AG04450 (cell line): ENCODE measurements at regions not wholly inside any gene's neighbourhood (a gene's known extent, or its start where the extent isn't known, plus 50 kb on each side); places are given as distances from the start of the nearest gene placed in this dataset.

Experiments
- CTCF ChIA-PET: fragments of 300-600, 350-600 bp; formaldehyde crosslinking; extraction: SDS; loops from one replicate; lab custom pipeline; 2022; ENCODE audit warnings: antibody characterized with exemption, inconsistent platforms; lab: Charles Lee
- POLR2A ChIA-PET: fragments of 350-600 bp; formaldehyde crosslinking; extraction: SDS; loops from one replicate; lab custom pipeline; 2021; ENCODE audit warnings: antibody characterized with exemption, inconsistent platforms; lab: Yijun Ruan, JAX
- DNase-seq: peaks from one replicate; pipeline ENCODE4 v3.0.0-alpha.2; 2011; ENCODE audit warnings: low read depth, low spot score
- H3K27ac ChIP-seq: one replicate; pipeline ENCODE4 v1.5.1; 2012; ENCODE audit warnings: low read depth, low read length, control low read depth
- H3K27me3 ChIP-seq: one replicate; pipeline ENCODE4 v1.6.0; 2012; ENCODE audit warnings: low read length; ENCODE audit not compliant: control insufficient read depth, insufficient read depth
- H3K4me3 ChIP-seq: 2 replicates; pipeline ENCODE4 v1.5.1; 2011; ENCODE audit warnings: mild to moderate bottlenecking, low read depth, low read length, control low read depth
- H3K9me3 ChIP-seq: 2 replicates; pipeline ENCODE4 v1.5.1; 2012; ENCODE audit warnings: low read length; ENCODE audit not compliant: control insufficient read depth, insufficient read depth
- CTCF ChIP-seq: IDR thresholded peaks from 2 replicates; pipeline ENCODE4 v1.5.1; 2011; ENCODE audit warnings: low read depth, low read length, control low read depth, inconsistent platforms

GRCh38 chr1:79196211-79196610 lies 189.7 kb upstream of the ADGRL4 start:
- no peak for DNase-seq
- no peaks in the 10 kb centered on the region for H3K27me3 ChIP-seq
- no peak overlapping the region for H3K27ac ChIP-seq
- no peaks in the 10 kb centered on the region for H3K9me3 ChIP-seq
- TF ChIP-seq CTCF: no peak
- CTCF ChIA-PET: interaction anchor here (4.6 kb wide), 1 partner anchor 356 kb away, joined by 47 read pairs; no protein-coding TSS in a partner anchor
- no peak overlapping the region for H3K4me3 ChIP-seq
- POLR2A ChIA-PET: no interaction called here

- ChIA-PET CTCF (interaction anchor here (0.6 kb wide), 1 partner anchor 1079 kb away, joined by 3 read pairs; no protein-coding TSS in a partner anchor), POLR2A (no interaction called here)
- H3K4me3 ChIP-seq: no peak overlapping the region
- peak overlapping the region; percentile 58 for H3K27ac ChIP-seq
- H3K9me3 ChIP-seq: no peaks in the 10 kb centered on the region
- no peak for DNase-seq
- H3K27me3 ChIP-seq: no peaks in the 10 kb centered on the region
- TF ChIP-seq CTCF: no peak
Measured at GRCh38 chr1:79193211-79194079, 186.9 kb upstream of the ADGRL4 start.

GRCh38 chr1:79190074-79190473 lies 183.5 kb upstream of the ADGRL4 start:
- TF ChIP-seq CTCF: no peak
- no peak overlapping the region for H3K4me3 ChIP-seq
- POLR2A ChIA-PET: no interaction called here
- H3K9me3 ChIP-seq: no peaks in the 10 kb centered on the region
- no peak overlapping the region for H3K27ac ChIP-seq
- H3K27me3 ChIP-seq: no peaks in the 10 kb centered on the region
- CTCF ChIA-PET: interaction anchor here (1.1 kb wide), 1 partner anchor 351 kb away, joined by 3 read pairs; no protein-coding TSS in a partner anchor
- DNase-seq: no peak

GRCh38 chr1:79188337-79188736 lies 181.8 kb upstream of the ADGRL4 start:
- Histone ChIP-seq H3K9me3 (no peaks in the 10 kb centered on the region), H3K4me3 (no peak overlapping the region), H3K27me3 (no peaks in the 10 kb centered on the region), H3K27ac (no peak overlapping the region)
- no peak for TF ChIP-seq CTCF
- no peak for DNase-seq
- POLR2A ChIA-PET: no interaction called here
- CTCF ChIA-PET: interaction anchor here (1.1 kb wide), 1 partner anchor 71 kb away, joined by 4 read pairs; no protein-coding TSS in a partner anchor

GRCh38 chr1:79186260-79186659 lies 179.7 kb upstream of the ADGRL4 start:
- Histone ChIP-seq H3K27me3 (no peaks in the 10 kb centered on the region), H3K27ac (no peak overlapping the region), H3K4me3 (no peak overlapping the region), H3K9me3 (no peaks in the 10 kb centered on the region)
- no peak for DNase-seq
- ChIA-PET POLR2A (no interaction called here), CTCF (no interaction called here)
- no peak for TF ChIP-seq CTCF
